Mucosa of rectum (tissue), 2 donors: ENCODE measurements at regions not wholly inside any gene's neighbourhood (a gene's known extent, or its start where the extent isn't known, plus 50 kb on each side); places are given as distances from the start of the nearest gene placed in this dataset.

Experiments used
- H3K27ac ChIP-seq, 2 donors: one replicate each; pipeline ENCODE4 v1.7.0; 2013; ENCODE audit warnings: inconsistent platforms in 2 of 2, low read depth in 2 of 2, low read length in 2 of 2
- H3K27me3 ChIP-seq, 2 donors: one replicate each; pipeline ENCODE4 v1.7.0; 2013; ENCODE audit warnings: low read length in 2 of 2; ENCODE audit not compliant: control insufficient read depth in 2 of 2, insufficient read depth in 2 of 2
- H3K36me3 ChIP-seq, 2 donors: one replicate each; pipeline ENCODE4 v1.7.0; 2013; ENCODE audit warnings: low read length in 2 of 2; ENCODE audit not compliant: control insufficient read depth in 2 of 2, insufficient read depth in 2 of 2
- H3K4me1 ChIP-seq, 2 donors: one replicate each; pipeline ENCODE4 v1.7.0; 2013; ENCODE audit warnings: low read length in 2 of 2, mild to moderate bottlenecking in 1 of 2; ENCODE audit not compliant: control insufficient read depth in 2 of 2, insufficient read depth in 2 of 2
- H3K4me3 ChIP-seq, 2 donors: one replicate each; pipeline ENCODE4 v1.7.0; 2013; ENCODE audit warnings: low read length in 2 of 2
- H3K9ac ChIP-seq, 2 donors: one replicate each; pipeline ENCODE4 v1.7.0; 2013; ENCODE audit warnings: low read length in 2 of 2, low read depth in 1 of 2, mild to moderate bottlenecking in 1 of 2
- H3K9me3 ChIP-seq, 2 donors: one replicate each; pipeline ENCODE4 v1.7.0; 2013; ENCODE audit warnings: low read length in 2 of 2; ENCODE audit not compliant: control insufficient read depth in 2 of 2
- donor health status: healthy.
- donor health status: Normal muscosa, but diverticular disease.

DNA sequence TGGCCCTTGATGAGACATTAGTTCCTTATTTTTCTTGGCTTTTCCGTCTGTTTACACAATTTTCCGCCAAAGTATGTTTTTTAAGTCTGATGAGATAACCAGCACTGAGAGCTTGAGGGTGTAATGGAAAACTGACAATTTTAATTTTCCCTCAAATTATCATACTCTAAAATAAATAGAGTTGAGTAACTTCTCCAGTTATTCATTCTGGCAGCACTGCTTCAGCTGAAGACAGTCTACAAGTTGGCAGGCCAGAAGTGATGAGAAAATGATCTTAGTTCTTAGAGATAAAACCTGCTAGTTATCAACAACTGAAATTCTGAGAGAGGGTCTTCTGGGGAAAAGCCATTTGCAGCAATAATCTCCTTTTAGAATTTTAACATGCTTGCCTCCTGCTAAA, 241.6 kb upstream of the TET2 start:
- H3K36me3 ChIP-seq = no peaks in the 10 kb centered on the region

GRCh38 chr4:104905546-104905945, 241.1 kb upstream of the TET2 start:
- Histone ChIP-seq H3K27me3 (no peaks in the 10 kb centered on the region), H3K4me3 (no peak overlapping the region)

More for the DNA sequence above, 241.6 kb upstream of the TET2 start:
- Histone ChIP-seq H3K4me3 (no peak overlapping the region), H3K4me1 (no peaks in the 10 kb centered on the region), H3K9ac (no peak overlapping the region), H3K27me3 (no peaks in the 10 kb centered on the region), H3K9me3 (no peaks in the 10 kb centered on the region), H3K27ac (no peak overlapping the region)

GRCh38 chr4:104906276-104906675, 240.4 kb upstream of the TET2 start:
- no peak overlapping the region for H3K27ac ChIP-seq
- no peak overlapping the region for H3K9ac ChIP-seq
- H3K36me3 ChIP-seq = no peaks in the 10 kb centered on the region
- no peaks in the 10 kb centered on the region for H3K4me1 ChIP-seq
- H3K27me3 ChIP-seq = no peaks in the 10 kb centered on the region
- no peak overlapping the region for H3K4me3 ChIP-seq
- no peaks in the 10 kb centered on the region for H3K9me3 ChIP-seq

More at GRCh38 chr4:104905546-104905945, 241.1 kb upstream of the TET2 start:
- Histone ChIP-seq H3K36me3 (no peaks in the 10 kb centered on the region), H3K4me1 (no peaks in the 10 kb centered on the region), H3K27ac (no peak overlapping the region), H3K9ac (no peak overlapping the region), H3K9me3 (no peaks in the 10 kb centered on the region)

DNA sequence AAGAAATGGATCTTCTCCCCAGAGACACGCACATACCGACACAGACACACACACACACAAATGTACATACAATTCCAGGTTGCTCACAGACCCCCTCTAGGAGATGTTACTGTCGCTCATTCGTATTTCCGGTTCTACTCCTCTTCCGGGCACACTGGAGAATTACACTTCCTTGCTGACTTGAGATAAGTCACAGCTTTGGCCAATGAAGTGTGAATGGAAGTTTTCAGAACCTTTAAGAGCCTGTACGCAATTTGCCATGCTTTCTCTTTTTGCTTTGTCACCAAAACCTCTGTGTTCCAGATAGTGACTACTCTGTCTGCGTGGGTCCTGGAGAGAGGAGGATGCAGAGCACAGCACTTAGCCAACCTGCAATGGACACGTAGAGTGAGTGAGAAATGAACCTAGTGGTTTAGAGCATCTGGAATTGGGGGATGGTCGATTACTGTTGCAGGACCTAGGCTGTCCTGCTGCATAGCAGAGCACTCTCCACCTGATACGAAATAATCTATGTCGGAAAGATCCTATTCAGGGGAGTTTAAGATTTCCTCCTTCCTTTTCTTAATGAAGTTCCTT, 239.5 kb upstream of the TET2 start:
- H3K27me3 ChIP-seq = no peaks in the 10 kb centered on the region
- H3K4me1 ChIP-seq = no peaks in the 10 kb centered on the region
- H3K36me3 ChIP-seq = no peaks in the 10 kb centered on the region
- no peak overlapping the region for H3K9ac ChIP-seq
- H3K27ac ChIP-seq = no peak overlapping the region
- no peaks in the 10 kb centered on the region for H3K9me3 ChIP-seq
- no peak overlapping the region for H3K4me3 ChIP-seq

- Histone ChIP-seq H3K4me1 (no peaks in the 10 kb centered on the region), H3K4me3 (no peak overlapping the region), H3K9ac (no peak overlapping the region), H3K27ac (no peak overlapping the region), H3K27me3 (no peaks in the 10 kb centered on the region), H3K9me3 (no peaks in the 10 kb centered on the region), H3K36me3 (no peaks in the 10 kb centered on the region)
Measured at GRCh38 chr4:104907991-104908390, 238.7 kb upstream of the TET2 start.

DNA sequence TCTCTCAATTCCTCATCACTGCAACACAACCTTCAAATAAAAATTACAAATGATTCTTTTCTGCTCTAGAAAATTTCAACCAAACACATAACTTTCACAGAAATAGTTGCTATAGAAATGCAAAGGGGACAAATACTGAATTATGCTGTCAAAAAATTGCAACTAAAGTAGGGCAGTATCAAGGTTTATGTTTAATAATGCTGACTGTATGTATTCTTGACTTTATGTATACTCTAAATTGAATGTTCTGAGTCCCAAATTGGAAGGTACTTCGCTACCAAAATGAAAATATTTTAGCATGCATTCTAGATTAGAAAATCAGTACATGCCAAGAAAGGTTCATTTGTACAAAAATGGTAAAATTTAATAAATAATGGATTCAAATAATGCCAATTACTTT, 237.3 kb upstream of the TET2 start:
- Histone ChIP-seq H3K4me3 (no peak overlapping the region), H3K27ac (no peak overlapping the region), H3K9me3 (no peaks in the 10 kb centered on the region), H3K9ac (no peak overlapping the region), H3K4me1 (no peaks in the 10 kb centered on the region), H3K36me3 (no peaks in the 10 kb centered on the region), H3K27me3 (no peaks in the 10 kb centered on the region)

- Histone ChIP-seq H3K27me3 (no peaks in the 10 kb centered on the region), H3K27ac (no peak overlapping the region), H3K4me3 (no peak overlapping the region), H3K36me3 (no peaks in the 10 kb centered on the region), H3K4me1 (no peaks in the 10 kb centered on the region), H3K9ac (no peak overlapping the region), H3K9me3 (no peaks in the 10 kb centered on the region)
Measured at GRCh38 chr4:104912518-104912917, 234.2 kb upstream of the TET2 start.

DNA sequence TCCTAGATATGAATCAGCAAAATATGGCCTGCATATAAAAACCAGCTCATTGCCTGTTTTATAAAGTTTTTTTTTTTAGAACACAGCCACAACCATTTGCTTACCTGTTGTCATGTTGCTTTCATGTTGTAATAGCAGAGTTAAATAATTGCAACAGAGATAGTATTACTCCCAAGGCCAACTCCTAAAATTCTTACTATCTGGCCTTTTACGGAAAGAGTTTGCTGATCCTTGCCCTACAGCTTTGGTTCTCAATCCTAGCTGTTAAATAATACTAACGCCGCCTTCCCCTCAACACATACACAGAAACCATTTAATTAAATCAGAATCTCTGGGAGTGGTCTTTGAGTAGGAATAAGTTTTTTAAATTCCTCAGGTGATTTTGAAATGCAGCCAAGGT, 231.3 kb upstream of the TET2 start:
- no peak overlapping the region for H3K4me3 ChIP-seq
- no peaks in the 10 kb centered on the region for H3K36me3 ChIP-seq
- no peak overlapping the region for H3K9ac ChIP-seq
- H3K27ac ChIP-seq = no peak overlapping the region
- H3K4me1 ChIP-seq = no peaks in the 10 kb centered on the region
- no peaks in the 10 kb centered on the region for H3K9me3 ChIP-seq
- no peaks in the 10 kb centered on the region for H3K27me3 ChIP-seq

DNA sequence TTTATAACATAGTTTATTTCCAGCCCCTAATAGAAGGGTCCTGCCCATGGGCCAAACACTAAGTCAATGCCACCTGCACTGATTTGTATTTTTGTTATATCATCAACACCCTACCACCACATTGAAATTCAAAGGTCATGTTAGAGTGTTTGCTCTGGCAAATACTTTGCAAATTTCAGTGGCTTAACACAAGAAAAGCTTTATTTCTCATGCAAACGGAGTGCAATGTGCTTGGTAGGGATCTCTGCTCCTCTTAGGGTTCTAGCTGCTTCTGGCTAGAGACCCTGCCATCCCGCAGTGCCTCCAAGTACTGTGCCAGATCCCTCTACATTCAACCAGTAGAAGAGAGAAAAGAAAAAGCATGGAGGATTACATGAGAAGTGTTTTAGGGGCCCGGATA, 230.8 kb upstream of the TET2 start:
- no peaks in the 10 kb centered on the region for H3K36me3 ChIP-seq
- H3K9me3 ChIP-seq = no peaks in the 10 kb centered on the region
- H3K4me1 ChIP-seq = no peaks in the 10 kb centered on the region
- no peak overlapping the region for H3K9ac ChIP-seq
- no peak overlapping the region for H3K27ac ChIP-seq
- no peak overlapping the region for H3K4me3 ChIP-seq
- H3K27me3 ChIP-seq = no peaks in the 10 kb centered on the region

DNA sequence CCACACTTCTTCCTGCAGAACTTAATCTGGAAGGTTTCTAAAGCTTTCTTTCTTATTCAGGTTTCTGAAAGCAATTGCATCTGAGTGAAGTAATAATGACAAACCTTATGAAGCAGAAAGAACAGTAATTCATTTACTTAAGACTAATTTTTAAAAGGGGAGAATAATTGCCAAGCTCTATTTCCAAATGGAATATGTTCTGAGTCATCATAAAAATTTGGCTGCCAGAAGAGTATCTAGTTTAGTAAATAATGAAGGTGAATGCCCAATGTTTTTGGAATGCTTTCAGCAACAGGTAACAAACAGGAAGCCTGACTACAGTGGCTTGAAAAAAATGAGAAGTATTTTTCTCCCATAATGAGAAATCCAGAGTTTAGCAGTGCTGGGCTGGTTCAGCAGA, 227.3 kb upstream of the TET2 start:
- Histone ChIP-seq H3K9me3 (no peaks in the 10 kb centered on the region), H3K36me3 (no peaks in the 10 kb centered on the region), H3K27ac (no peak overlapping the region), H3K4me1 (no peaks in the 10 kb centered on the region), H3K9ac (no peak overlapping the region), H3K4me3 (no peak overlapping the region), H3K27me3 (no peaks in the 10 kb centered on the region)

GRCh38 chr4:104930298-104930697, 216.4 kb upstream of the TET2 start:
- peaks cover 0 to 2% of the 10 kb centered on the region in 2 donors for H3K4me1 ChIP-seq
- H3K9me3 ChIP-seq = no peaks in the 10 kb centered on the region
- no peak overlapping the region for H3K27ac ChIP-seq
- H3K4me3 ChIP-seq = no peak overlapping the region
- H3K27me3 ChIP-seq = no peaks in the 10 kb centered on the region
- no peak overlapping the region for H3K9ac ChIP-seq
- no peaks in the 10 kb centered on the region for H3K36me3 ChIP-seq
